Stimulated activated CD4-positive, alpha-beta T cell treated with anti-CD3 and anti-CD28 coated beads, Interleukin-1b, Interleukin-23, amount 100 ng/mL, for 24 hours (primary cell): ENCODE measurements at regions not wholly inside any gene's neighbourhood (a gene's known extent, or its start where the extent isn't known, plus 50 kb on each side); places are given as distances from the start of the nearest gene placed in this dataset.

Experiments
- DNase-seq, 4 experiments: peaks; one replicate each; pipeline ENCODE4 v3.0.0-alpha.2; 2020; ENCODE audit warnings: low read depth in 4 of 4, low spot score in 1 of 4

DNA sequence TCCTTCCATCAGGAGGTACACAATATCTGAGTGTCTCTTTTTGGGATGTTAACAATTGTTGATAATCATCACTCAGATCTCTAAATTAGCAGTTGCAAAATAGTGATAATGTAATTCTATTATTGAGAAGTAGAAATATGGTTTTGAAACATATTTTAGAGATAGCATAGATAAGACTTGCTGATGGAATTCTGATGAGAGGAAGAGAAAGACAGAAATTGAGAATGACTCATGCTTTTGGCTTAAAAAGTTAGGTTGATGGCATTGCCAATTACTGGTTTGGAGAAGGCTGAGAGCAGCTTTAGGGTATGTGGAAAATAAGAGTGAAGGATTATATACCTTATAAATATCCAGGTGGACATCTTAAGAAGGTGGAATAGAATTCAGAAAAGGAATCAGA, 106.4 kb upstream of the EDNRB start:
- DNase-seq = no peak

DNA sequence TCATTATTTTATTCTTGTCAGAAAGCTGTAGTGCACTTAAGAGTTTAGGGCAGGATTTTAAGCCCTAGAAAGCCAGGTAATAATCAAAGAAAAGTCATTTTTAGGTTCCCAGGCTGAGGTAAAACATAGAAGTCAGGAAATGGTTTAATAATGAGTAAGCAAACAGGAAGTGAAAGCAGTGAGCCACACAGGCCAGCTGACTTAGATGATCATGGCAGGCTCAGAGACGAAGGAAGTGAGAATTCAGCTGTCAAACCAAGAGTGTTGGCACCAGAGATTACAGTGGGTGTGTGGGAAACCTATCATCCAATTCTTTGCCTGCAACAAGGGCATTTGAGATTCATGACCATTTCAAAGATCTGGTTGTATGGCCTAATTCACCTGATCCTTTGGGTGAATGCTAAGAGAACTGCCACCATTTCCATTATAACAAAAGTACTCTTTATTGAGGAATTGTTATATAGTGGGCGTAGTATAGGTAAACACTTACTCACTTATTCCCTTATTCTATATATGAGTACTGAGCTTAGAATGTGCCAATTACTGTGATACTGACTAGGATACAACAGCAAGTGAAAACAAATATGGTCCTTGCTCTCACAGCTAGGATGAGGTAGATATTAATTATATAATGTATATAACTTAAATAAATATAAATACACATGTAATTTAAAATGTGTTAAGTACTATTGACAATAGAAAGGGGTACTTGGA, 103.7 kb upstream of the EDNRB start:
- peak in 2 of 4 experiments; percentile 12 to 13 for DNase-seq

- DNase-seq = no peak
These were observed 102.2 kb upstream of the EDNRB start for GRCh38 chr13:78020861-78021260.

DNA sequence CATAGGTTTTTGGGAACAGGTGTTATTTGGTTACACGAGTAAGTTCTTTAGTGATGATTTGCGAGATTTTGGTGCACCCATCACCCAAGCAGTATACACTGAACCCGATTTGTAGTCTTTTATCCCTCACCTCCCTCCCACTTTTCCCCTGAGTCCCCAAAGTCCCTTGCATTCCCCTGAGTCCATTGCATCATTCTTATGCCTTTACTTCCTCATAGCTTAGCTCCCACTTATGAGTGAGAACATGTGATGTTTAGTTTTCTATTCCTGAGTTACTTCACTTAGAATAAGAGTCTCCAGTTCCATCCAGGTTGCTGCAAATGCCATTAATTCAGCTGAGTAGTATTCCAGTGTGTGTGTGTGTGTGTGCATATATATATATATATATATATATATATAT, 97.2 kb upstream of the EDNRB start:
- no peak for DNase-seq

DNA sequence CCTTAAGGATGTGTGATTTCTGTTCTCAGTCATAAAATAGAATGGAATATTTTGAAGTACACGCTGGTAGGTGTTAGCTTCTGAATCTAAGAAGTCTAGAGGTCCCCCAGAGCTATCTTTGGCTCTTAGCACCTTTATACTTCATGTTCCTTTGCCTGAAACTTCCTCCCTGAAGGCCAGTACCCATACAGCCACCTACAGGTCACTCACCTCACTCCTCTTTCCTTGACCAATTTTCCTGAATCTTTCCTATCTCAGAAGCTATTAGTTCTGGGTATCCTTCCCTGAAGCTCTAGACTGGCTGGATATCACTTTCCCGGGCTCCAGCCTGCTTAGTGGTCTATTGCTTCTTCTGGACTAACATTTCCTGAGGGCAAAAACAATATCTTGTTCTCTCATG, 93.4 kb upstream of the EDNRB start:
- DNase-seq = no peak

DNA sequence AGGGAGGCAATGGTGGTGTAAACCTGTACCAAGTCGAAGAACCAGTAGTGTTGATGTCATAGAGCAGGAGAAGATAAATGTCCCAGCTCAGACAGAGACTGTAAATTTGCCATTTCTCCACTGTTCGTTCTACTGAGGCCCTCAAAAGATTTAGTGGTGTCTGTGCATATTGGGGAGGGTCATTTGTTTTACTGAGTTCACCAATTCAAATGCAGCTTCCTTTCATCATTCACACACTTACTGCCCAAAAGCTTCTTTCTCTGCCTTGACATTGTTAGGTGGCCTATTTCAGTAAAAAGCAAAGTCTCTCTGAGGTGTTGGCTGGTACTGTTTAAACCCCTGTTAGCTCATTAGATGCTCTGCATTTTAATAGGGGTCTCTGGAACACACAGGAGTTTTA, 86.2 kb upstream of the EDNRB start:
- no peak for DNase-seq

- DNase-seq = no peak
These were observed 81.1 kb upstream of the EDNRB start for GRCh38 chr13:77999746-78000145.

- DNase-seq = no peak
These were observed 75.5 kb upstream of the EDNRB start for GRCh38 chr13:77994166-77994565.

GRCh38 chr13:77991003-77991402, 72.4 kb upstream of the EDNRB start:
- no peak for DNase-seq

GRCh38 chr13:77989281-77989680, 70.7 kb upstream of the EDNRB start:
- no peak for DNase-seq

GRCh38 chr13:77988355-77988754, 69.7 kb upstream of the EDNRB start:
- no peak for DNase-seq

DNA sequence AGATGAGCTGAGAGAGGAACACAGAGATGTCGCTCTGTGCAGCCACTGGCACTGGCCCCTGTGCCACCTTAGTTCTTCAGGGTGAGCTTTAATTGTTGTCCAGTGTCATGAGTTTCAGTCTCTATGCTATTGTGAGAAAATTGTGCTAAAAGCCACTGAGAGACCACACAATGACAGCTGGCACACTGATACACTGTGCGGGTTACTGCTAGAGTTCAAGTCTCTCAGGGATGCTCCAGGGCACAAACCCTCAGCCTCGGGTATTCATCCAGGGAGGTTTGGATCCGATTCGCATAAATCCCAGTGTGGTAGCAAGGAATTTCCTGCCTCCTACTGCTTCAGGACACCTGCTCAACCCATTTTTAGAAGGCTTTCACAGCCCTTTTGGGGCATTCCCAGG, 68.1 kb upstream of the EDNRB start:
- no peak for DNase-seq

GRCh38 chr13:77985866-77986636, 67.4 kb upstream of the EDNRB start:
- no peak for DNase-seq

DNA sequence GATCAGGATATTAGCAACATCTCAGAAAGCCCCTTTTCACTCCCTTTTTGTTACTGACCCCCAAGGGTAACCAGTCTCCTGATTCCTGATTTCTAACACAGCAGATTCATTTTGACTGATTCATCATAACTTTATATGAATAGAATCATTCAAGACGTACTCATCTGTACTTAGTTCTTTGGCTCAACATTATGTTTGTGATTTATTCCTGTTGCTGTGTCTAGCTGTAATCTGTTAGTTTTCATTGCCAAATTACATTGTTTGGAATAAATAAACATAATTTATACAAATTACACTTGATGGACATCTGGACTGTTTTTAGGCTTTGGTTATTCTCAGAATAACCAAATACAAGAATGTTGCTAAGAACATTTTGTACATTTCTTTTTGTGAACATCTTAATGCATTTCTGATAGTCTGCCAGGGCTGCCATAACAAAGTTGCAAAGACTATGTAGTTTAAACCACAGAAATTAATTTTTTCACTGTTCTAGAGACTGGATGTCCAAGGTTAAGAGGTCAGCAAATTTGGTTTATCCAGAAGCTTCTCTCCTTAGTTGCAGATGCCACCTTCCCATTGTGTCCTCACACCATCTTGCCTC, 62.8 kb upstream of the EDNRB start:
- DNase-seq = no peak

DNA sequence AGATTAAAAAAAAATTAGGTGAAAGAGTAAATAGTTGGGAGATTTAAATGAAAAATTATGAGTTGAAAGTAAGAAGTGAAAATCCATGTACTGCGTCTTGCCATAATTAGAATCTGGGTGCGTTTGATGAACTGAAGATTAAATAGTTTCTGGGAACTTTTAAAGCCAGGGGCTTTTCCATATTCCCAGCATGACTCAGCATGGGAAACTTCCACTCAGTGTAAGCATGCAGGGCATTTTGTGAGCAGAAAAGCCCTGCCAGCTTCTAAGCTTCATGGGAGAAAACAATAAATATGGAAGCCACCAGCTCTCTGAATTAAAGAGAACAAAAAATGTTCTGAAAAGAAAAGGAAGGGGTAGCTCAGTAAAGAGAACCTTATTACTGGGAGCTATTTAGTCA, 62.0 kb upstream of the EDNRB start:
- no peak for DNase-seq

- DNase-seq = no peak
These were observed 61.2 kb upstream of the EDNRB start for GRCh38 chr13:77979721-77980385.

DNA sequence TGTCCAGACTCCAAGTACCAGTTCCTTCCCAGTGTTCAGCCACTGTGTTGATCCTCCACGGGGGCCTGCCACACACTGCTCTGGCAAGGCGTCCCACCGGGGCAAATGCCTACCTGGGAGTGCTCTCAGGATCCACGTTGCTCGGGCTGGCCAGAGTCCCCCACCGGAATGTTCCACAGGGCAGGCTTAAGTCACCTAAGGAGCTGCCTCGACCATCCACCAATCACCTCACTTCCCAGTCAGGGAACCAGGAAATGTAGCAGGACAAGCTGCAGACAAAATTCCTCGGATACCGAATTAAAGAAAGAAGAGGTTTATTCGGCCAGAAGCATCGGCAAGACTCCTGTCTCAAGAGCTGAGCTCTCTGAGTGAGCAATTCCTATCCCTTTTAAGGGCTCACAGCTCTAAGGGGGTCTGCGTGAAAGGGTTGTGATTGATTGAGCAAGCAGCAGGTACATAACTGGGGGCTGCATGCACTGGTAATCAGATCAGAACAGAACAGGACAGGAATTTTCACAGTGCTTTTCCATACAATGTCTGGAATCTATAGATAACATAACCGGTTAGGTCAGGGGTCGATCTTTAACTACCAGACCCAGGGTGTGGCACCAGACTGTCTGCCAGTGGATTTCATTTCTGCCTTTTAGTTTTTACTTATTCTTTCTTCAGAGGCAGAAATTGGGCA, 56.9 kb upstream of the EDNRB start:
- DNase-seq = no peak

GRCh38 chr13:77969299-77969698, 50.7 kb upstream of the EDNRB start:
- no peak for DNase-seq
